Esophagus squamous epithelium (tissue), 5 donors: ENCODE measurements at regions not wholly inside any gene's neighbourhood (a gene's known extent, or its start where the extent isn't known, plus 50 kb on each side); places are given as distances from the start of the nearest gene placed in this dataset.

ENCODE experiments used
- DNase-seq: peaks from one replicate; lab custom pipeline; 2025; lab: John Stamatoyannopoulos, UW
- H3K27ac ChIP-seq, 4 donors: fragments of 200-600 bp; sonication (generic); one replicate each; pipeline ENCODE4 v1.5.1; 2016 to 2019; ENCODE audit warnings: mild to moderate bottlenecking in 1 of 4
- H3K27me3 ChIP-seq, 4 donors: fragments of 200-600 bp; sonication (generic); 1 replicate in 3 of 4; 2 replicates in 1 of 4; pipeline versions ENCODE4 v1.5.1 to v1.6.0; 2017 to 2021; ENCODE audit warnings: antibody characterized with exemption in 1 of 4
- H3K36me3 ChIP-seq, 3 donors: fragments of 200-600 bp; sonication (generic); one replicate each; pipeline ENCODE4 v1.5.1; 2016 to 2019
- H3K4me1 ChIP-seq, 3 donors: fragments of 200-600 bp; sonication (generic); one replicate each; pipeline ENCODE4 v1.5.1; 2017 to 2019
- H3K4me3 ChIP-seq, 4 donors: fragments of 200-600 bp; sonication (generic); 1 replicate in 3 of 4; 2 replicates in 1 of 4; pipeline ENCODE4 v1.5.1; 2016 to 2019; ENCODE audit warnings: mild to moderate bottlenecking in 2 of 4, moderate library complexity in 1 of 4
- H3K9me3 ChIP-seq, 3 donors: fragments of 200-600 bp; sonication (generic); one replicate each; pipeline ENCODE4 v1.5.1; 2016 to 2019
- POLR2A ChIP-seq, 4 donors: fragments of 450-650 bp; IDR thresholded peaks; one replicate each; pipeline ENCODE4 v1.6.1; 2017; ENCODE audit warnings: antibody characterized with exemption in 4 of 4, mild to moderate bottlenecking in 4 of 4, moderate library complexity in 3 of 4
- WGBS, 2 donors: methylation state at CpG; one replicate each; pipeline ENCODE4 v1.1.5; 2018; 5-methylcytosine and 5-hydroxymethylcytosine counted together
- intact Hi-C: fragments of 100-400 bp; cut with DNase I; formaldehyde crosslinking; loops from one replicate; pipeline ENCODE4 v1.15.0; 2022
- TF ChIP-seq, protein P1 (sequence below), 6 experiments: fragments of 450-650 bp in 4 of 6; fragments of 200-600 bp in 2 of 6; sonication (generic) in 2 of 6; IDR thresholded peaks; one replicate each; pipeline ENCODE4 v1.5.1; 2016 to 2019; ENCODE audit warnings: antibody characterized with exemption in 6 of 6, mild to moderate bottlenecking in 4 of 6, moderate library complexity in 4 of 6
- donor health status: DM: yes; HTN: yes; CAD: no.

DNA sequence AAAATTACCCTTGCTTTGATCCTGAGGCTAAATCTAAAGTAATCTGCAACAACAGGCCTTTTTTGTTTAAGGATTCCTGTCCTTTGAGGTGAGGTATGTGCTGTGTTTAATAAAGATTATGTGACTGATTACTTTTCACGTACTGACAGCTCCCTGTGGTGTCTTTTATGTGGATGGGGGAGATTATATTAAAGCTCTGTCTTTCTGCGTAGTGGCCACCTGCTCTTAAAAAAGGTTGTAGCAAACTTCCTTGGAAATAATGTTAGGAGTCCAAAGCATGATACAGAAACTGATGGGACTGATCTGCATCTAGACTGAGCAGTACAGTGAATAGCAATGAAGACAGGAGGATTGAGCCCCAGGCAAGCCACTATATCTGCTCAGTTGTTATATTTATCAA lies 453.0 kb upstream of the GOLIM4 start:
- H3K27me3 ChIP-seq: no peaks in the 10 kb centered on the region
- H3K4me3 ChIP-seq: no peak overlapping the region
- WGBS, 2 donors: 24 to 39% methylated on average over 2 of the region's 2 CpGs
- H3K9me3 ChIP-seq: no peaks in the 10 kb centered on the region
- no peak overlapping the region for H3K27ac ChIP-seq
- TF ChIP-seq, protein P1, sequence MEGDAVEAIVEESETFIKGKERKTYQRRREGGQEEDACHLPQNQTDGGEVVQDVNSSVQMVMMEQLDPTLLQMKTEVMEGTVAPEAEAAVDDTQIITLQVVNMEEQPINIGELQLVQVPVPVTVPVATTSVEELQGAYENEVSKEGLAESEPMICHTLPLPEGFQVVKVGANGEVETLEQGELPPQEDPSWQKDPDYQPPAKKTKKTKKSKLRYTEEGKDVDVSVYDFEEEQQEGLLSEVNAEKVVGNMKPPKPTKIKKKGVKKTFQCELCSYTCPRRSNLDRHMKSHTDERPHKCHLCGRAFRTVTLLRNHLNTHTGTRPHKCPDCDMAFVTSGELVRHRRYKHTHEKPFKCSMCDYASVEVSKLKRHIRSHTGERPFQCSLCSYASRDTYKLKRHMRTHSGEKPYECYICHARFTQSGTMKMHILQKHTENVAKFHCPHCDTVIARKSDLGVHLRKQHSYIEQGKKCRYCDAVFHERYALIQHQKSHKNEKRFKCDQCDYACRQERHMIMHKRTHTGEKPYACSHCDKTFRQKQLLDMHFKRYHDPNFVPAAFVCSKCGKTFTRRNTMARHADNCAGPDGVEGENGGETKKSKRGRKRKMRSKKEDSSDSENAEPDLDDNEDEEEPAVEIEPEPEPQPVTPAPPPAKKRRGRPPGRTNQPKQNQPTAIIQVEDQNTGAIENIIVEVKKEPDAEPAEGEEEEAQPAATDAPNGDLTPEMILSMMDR (IDR thresholded peaks at IDR 0.05): no peak
- no peak for TF ChIP-seq POLR2A (IDR thresholded peaks at IDR 0.05)
- H3K4me1 ChIP-seq: no peaks in the 10 kb centered on the region
- intact Hi-C loops: no loop called here
- no peak for DNase-seq
- no peaks in the 10 kb centered on the region for H3K36me3 ChIP-seq

DNA sequence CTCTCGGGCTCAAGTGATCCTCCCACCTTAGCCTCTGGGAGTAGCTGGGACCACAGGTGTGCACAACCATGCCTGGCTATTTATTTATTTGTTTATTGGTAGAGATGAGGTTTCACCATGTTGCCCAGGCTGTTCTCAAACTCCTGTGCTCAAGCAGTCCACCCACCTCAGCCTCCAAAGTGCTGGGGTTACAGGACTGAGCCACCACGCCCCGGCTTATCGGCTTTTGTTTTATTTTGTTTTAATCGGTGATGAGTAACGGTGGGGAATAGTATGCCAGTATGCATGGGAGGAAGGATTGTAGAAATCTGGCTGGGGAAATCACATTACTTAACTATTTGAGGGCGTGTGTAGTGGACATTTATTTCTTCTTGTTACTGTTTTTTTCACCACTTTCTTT lies 451.0 kb upstream of the GOLIM4 start:
- intact Hi-C loops: no loop called here
- Histone ChIP-seq H3K27me3 (no peaks in the 10 kb centered on the region), H3K9me3 (no peaks in the 10 kb centered on the region), H3K27ac (no peak overlapping the region), H3K4me1 (no peaks in the 10 kb centered on the region), H3K4me3 (no peak overlapping the region), H3K36me3 (no peaks in the 10 kb centered on the region)
- WGBS, 2 donors: 47% methylated on average over 7 of the region's 7 CpGs
- no peak for DNase-seq
- TF ChIP-seq, protein P1 (IDR thresholded peaks at IDR 0.05): no peak
- TF ChIP-seq POLR2A (IDR thresholded peaks at IDR 0.05): no peak

DNA sequence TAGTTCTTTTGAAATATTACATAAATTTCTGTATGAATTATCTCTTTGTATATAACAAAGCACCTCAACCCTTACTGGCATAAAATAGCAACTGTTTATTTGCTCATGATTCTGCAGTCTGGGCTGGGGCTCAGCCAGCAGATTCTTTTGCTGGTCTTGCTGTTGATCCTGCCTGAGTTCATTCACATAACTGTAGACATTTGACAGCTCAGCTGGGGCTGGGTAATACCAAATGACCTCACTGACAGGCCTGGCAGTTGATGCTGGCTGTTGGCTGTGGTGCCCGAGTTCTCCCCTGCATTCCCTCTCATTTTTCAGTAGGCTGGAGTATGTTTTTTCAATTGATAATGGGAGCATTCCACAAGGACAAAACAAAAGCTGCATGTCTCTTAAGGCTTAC lies 449.9 kb upstream of the GOLIM4 start:
- WGBS, 2 donors: 15 to 33% methylated on average over 1 of the region's 1 CpG
- TF ChIP-seq, protein P1 (IDR thresholded peaks at IDR 0.05): no peak
- no peak for TF ChIP-seq POLR2A (IDR thresholded peaks at IDR 0.05)

DNA sequence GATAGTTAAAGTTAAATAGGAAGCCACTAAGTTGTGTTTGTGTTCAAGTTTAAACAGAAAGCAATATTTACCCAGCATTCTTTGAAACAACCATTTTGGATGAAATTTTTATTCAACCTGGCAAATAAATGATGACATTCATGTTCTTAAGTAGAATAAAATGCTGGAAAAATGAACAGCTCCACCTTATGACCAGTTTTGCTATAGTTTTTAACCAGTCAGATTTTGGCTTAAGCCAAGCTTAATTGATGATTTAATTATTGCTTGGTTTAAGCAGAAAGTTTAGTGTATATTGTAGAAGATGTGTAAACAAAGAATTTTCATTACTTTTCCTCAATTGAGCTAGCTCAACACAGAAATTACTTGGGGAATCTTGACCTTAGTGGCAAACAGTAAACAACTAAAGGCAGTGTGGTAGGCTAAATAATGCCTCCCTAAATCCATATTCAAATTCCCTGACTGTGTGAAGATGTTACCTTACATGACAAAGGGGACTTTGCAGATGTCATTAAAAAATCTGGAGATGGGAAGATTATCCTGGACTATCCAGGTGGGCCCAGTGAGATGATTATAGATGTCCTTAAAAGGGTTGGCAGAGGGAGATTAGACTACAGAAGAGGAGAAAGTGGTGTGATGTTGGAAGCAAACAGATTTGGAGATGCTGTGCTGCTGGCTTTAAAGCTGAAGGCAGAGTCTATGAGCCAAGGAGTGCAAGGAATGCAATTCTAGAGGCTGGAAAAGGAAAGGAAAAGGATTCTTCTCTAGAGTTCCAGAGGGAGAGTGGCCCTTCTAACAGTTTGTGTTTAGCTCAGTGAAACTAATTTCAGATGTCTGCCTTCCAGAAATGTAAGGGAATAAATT lies 448.6 kb upstream of the GOLIM4 start:
- intact Hi-C loops: no loop called here
- Histone ChIP-seq H3K27ac (no peak overlapping the region), H3K4me3 (no peak overlapping the region), H3K27me3 (no peaks in the 10 kb centered on the region), H3K36me3 (no peaks in the 10 kb centered on the region), H3K4me1 (no peaks in the 10 kb centered on the region), H3K9me3 (no peaks in the 10 kb centered on the region)
- DNase-seq: no peak
- TF ChIP-seq, protein P1 (IDR thresholded peaks at IDR 0.05): no peak
- no peak for TF ChIP-seq POLR2A (IDR thresholded peaks at IDR 0.05)

More for the DNA sequence above, 449.9 kb upstream of the GOLIM4 start:
- Histone ChIP-seq H3K36me3 (no peaks in the 10 kb centered on the region), H3K4me1 (no peaks in the 10 kb centered on the region), H3K9me3 (no peaks in the 10 kb centered on the region), H3K27ac (no peak overlapping the region), H3K4me3 (no peak overlapping the region), H3K27me3 (no peaks in the 10 kb centered on the region)
- intact Hi-C loops: no loop called here
- DNase-seq: no peak

DNA sequence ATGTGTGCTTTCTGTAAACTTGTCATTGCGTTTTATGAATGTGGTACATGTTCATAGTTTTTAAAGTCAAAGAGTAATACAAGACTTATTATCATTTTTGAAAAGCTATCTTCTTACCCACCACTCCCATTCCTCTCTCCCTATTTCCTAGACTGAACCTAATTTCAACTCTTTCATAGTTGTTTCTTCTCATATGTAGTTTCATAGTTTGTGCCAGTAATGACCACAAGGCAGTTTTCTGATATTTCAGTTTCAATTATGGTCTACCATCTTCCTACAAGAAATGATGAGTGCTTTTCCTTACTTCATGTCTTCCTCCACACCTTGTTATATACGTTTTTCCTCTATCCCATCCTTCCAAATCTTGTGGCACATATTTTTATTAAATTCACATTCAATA lies 445.0 kb upstream of the GOLIM4 start:
- no peaks in the 10 kb centered on the region for H3K27me3 ChIP-seq
- no peak overlapping the region for H3K27ac ChIP-seq
- no peaks in the 10 kb centered on the region for H3K4me1 ChIP-seq
- intact Hi-C loops: no loop called here
- TF ChIP-seq, protein P1 (IDR thresholded peaks at IDR 0.05): no peak
- no peak for TF ChIP-seq POLR2A (IDR thresholded peaks at IDR 0.05)
- H3K9me3 ChIP-seq: no peaks in the 10 kb centered on the region
- WGBS, 2 donors: 49 to 57% methylated on average over 2 of the region's 2 CpGs
- H3K4me3 ChIP-seq: no peak overlapping the region
- DNase-seq: no peak
- no peaks in the 10 kb centered on the region for H3K36me3 ChIP-seq
